GM21528 (cell line): ENCODE measurements at regions not wholly inside any gene's neighbourhood (a gene's known extent, or its start where the extent isn't known, plus 50 kb on each side); places are given as distances from the start of the nearest gene placed in this dataset.
"Not testable (repeated sequence)": the region's sequence is repeated elsewhere in the genome, so short reads cannot be mapped to it uniquely, and the experiment has no call there.

Experiments used
- ATAC-seq: cut with Tn5 transposase; IDR thresholded peaks from one replicate; pipeline ENCODE4 v1.9.1; 2021; ENCODE audit warnings: mild to moderate bottlenecking, moderate library complexity; ENCODE audit not compliant: unreplicated experiment, low FRiP score

GRCh38 chr7:17113770-17114169, 184.7 kb upstream of the AHR start:
- not testable (repeated sequence) for ATAC-seq

- ATAC-seq: no peak
Observed at GRCh38 chr7:17118412-17118811, 180.0 kb upstream of the AHR start.

- ATAC-seq: no peak
Observed at GRCh38 chr7:17120756-17121155, 177.7 kb upstream of the AHR start.

DNA sequence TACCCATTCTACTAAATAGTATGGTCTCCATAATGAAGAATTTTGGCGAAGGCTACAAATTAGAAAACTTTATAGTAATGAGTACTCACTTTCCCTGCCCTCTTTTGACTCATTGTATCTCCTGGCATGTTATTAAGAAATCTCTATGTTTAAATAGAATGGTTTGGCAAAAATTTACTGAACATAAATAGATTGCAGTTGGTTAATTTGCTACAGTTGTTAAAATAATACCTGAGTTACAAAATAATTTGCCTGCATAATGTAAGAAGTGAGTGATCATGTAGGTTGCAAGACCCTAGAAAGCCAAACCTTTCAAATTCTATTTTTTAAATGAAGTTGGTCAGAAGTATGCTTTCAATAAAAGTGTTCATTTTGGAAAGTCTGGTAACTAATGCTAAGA, 176.8 kb upstream of the AHR start:
- ATAC-seq: no peak

DNA sequence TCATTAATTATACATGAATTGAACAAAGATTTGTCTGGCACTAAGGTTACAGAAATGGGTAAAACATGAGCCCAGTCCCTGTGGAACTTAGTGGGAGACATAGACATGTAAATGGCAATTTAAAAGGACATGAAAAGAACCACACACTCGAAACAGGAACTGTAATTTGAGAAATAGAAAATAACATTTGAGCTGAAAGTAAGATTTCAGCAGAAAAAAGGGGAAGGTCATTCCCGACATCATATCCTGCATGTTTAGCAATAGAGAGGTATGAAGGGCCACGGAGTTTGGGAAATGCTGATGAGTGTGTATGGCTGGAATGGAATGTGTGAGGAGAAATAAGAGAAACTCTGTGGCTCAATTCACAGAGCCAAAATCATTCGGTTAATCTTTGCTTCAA, 175.4 kb upstream of the AHR start:
- ATAC-seq: peak; percentile 47

GRCh38 chr7:17126413-17127268, 171.8 kb upstream of the AHR start:
- ATAC-seq: peak; percentile 72

DNA sequence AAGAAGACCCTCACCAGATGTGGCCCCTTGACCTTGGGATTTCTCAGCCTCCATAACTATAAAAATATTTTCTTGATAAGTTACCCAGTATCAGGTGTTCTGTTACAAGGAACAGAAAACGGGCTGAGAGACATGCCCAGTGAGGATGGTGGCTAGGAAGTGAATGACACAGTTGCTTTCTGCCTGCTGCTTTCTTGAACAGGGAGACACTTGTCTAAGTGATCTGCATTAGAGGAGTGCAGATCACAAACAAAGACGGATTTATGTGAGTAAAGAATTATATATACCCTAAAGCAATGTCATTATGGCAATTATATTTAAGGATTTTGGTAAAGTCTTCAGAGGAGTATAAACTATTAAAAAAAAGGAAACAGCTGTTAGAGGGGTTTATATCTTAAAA, 169.2 kb upstream of the AHR start:
- ATAC-seq: no peak

GRCh38 chr7:17130281-17131059, 168.0 kb upstream of the AHR start:
- ATAC-seq: no peak

DNA sequence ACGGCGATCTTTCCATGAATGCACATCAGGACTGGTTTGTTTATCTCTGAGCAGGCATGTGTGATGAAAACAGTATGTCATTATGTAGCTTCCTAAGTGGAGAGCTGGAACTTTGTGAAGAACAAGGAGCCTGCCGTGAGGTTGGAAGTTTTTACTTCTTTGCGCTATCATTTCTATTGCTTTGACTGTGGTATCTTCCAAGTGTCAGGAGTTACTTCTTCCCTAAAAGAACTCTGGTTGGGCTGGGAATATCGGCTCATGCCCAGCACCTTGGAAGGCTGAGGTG, 167.4 kb upstream of the AHR start:
- ATAC-seq: no peak

DNA sequence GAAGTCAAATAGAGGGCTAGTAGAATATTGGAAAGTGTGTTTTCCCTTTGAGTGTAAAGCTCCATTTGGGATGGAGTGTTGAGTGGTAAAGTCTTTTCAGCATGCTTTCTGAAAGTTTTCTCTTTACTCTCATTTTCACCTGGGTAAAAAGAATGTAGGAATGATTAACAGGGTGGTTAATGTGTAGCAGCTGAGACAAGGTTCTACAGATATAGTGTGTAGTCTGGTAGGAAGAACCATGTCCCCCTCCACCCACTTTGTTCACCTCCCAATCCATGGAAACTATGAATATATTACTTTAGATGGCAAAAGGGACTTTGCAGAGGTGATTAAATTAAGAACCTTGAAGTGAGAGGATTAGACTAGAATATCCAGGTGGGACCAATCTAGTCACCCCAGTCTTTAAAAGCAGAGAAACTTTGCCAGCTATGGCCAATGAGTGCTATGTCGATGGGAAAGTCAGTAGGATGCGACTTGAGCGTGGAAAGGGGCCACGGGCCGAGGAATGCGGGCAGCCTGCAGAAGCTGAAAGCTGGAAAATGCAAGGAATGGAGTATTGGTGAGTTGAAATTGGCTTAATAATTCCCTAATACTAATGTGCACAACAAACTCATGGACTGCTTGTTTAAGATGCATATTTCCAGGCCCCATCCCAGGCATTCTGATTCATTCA, 166.3 kb upstream of the AHR start:
- peak; percentile 38 for ATAC-seq

DNA sequence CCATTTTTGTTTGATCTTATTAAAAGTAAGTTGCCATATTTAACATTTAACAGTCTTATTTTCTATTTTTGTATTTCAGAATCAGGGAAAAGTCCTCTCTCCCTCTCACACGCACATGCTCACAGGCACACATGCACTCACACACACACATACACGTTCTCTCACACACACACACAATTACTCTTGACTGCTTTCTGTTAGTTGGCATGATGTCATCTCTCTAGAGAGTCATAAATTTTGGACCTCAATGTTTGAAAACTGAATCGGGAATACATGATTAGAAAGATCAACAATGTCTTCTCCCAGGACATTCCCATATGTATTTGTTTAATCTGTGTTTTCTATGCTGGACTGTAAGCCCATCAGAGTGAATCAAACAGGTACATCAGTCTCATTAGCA, 165.7 kb upstream of the AHR start:
- ATAC-seq: no peak

DNA sequence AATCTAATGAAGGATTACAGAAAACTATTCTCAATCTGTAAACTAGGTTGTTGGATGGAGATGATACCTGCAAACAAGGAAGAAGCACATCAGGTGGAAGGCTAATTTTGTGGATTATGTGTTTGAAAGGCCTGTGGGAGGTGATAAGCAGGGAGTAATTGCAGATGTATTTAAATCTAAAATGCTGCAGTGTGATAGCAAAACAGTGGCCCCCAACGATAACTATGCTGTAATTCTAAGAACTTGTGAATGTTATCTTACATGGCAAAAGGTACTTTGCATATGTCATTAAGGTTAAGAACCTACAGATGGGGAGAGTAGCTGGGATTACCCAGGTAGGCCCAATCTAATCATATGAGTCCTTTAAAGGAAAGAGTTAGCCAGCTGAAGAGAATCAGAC, 164.5 kb upstream of the AHR start:
- ATAC-seq: no peak

GRCh38 chr7:17134786-17135185, 163.7 kb upstream of the AHR start:
- ATAC-seq: peak; percentile 93

DNA sequence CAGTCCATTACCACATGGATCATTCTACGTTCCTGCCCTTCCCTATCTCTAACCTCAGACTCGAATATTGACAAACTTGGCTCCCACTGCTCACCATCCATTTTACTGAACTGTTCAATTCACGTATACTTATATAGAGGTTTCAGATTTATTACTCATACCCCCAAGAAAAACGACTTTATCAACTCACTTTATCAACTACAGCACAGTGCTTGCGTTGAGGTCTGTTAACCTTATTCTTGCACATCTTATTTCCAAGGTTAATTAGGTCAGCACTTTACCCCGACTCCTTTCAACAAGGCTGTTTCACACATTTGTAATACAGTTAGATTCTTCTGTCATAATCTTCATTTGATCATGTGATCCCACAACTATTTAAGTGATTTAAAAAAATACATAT, 162.3 kb upstream of the AHR start:
- ATAC-seq: no peak

DNA sequence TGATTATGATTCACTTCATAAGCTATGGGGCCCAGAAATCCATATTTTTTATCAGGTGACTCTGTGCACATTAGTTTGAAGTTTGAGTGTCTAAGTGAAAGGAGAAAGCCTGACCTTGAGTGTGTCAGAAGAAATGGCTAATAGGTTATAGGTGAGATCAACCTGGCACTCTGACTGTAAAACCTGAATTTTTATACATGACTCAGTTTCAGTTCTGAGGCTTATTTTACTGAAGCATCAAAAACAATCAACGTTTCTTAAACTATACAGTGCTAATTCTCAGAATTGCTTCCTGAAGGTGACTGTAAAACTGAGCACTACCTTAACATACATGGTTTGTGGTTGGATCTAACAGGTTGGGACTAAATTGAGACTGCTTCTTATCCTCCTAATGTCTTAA, 159.4 kb upstream of the AHR start:
- ATAC-seq: no peak

- ATAC-seq: no peak
Observed at GRCh38 chr7:17140406-17140805, 158.0 kb upstream of the AHR start.

- ATAC-seq: no peak
Observed at GRCh38 chr7:17142831-17143541, 155.5 kb upstream of the AHR start.

DNA sequence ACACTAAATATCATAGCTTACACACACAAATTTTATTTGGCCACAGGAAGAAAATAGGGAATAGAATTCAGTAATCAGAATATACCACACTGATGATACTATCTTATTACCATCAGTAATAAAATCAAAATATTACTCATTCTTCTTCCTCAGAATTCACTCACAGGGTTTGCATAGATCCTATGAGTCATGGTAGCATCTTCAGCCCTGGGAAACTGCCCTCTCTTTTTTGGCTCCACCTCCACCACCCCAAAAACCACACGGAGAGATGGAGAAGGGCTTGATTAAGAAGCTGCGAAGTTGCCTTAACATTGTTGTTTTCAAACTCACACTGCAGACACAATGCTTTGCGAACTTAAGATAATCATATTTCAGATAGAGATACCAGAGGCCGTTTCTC, 154.1 kb upstream of the AHR start:
- ATAC-seq: no peak

DNA sequence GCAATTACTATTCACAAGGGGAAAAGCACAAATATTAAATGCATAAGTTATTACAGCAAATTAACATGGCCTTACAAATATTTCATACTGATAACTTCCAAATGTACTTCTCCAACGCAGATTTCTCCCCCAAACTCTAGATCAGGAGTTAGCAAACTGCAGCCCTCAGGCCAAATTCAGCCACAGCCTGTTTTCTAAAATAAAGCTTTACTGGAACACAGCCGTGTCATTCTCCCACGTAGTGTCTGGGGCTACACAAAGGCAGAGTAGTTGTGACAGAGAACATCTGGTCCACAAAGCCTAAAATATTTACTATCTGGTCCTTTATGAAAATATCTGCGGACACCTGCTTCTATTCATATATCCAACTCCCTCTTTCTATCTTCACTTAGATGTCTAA, 151.8 kb upstream of the AHR start:
- ATAC-seq: no peak

DNA sequence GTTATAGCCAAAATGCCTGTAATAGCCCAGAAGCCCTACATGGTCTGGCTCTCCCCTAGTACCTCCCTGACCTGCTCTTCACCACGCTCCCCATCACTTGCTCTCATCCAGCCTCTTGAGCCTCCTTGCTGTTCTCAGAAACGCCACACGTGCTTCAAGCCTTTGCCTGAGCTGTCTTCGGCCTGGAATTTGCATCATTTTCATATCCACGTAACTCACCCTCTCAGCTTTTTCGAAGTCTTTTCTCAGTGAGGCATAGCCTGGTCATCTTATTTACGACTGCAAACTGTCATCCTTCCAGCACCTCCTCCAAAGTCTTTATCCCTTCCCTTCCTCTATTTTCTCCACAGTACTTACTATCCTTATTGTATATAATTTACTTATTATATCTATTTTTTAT, 151.0 kb upstream of the AHR start:
- ATAC-seq: no peak

GRCh38 chr7:17150018-17150417, 148.4 kb upstream of the AHR start:
- ATAC-seq: peak; percentile 71
